NCI-H446 (cell line): ENCODE measurements at regions not wholly inside any gene's neighbourhood (a gene's known extent, or its start where the extent isn't known, plus 50 kb on each side); places are given as distances from the start of the nearest gene placed in this dataset.
A peak's percentile ranks its signal among the peaks of the same experiment; 100 is the strongest.
"Not testable (repeated sequence)": the region's sequence is repeated elsewhere in the genome, so short reads cannot be mapped to it uniquely, and the experiment has no call there.

ENCODE experiments used
- DNase-seq, 2 experiments: peaks; one replicate each; lab custom pipeline; 2025; lab: John Stamatoyannopoulos, UW

DNA sequence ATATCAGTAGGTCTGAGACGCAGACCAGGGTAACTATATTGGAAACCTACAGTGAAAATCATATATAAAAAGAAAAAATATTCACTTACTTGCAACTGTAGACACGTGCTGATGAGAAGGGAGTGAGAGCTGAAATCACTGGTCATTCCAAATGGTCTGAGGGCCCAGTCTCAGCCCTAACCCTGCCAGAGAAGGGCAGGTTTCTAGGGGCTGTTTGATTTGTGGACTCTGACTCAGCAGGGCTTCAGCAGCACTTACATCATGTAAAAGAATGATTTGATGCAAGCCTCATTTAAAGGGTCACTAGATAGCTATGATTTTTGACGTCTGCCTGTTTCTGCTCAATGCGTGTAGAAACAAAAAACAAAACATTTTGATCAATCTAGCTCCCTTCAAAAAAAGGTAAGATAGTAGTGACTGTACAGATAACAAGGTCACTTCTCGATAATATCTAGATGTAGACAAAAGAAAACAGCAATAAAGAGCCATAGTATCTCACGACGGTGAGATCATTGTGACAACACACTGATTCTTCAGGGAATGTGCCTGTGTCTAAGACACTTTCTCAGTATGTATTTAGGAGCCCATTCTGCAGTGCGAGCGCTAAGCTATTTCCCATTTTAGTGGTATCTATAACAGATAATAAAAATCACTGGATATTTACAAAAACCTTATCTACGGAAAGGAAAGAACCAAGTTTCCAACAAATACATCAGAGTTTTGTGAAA lies 307.2 kb downstream of the HIVEP2 start:
- no peak for DNase-seq

DNA sequence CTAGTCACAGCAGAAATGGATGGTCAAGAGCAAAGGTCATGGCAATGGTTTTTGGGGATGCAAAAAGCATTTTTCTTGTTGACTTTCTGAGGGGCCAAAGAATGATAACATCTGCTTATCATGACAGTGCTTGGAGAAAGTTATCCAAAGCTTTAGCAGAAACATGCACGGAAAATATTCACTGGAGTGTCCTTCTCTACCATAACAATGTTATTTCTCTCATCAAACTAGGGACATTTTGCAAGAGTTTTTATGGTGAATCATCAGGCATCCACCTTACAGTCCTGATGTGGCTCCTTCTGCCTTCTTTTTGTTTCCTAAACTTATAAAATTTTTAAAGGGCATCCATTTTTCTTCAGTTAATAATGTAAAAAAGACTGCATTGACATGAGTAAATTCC lies 302.3 kb downstream of the HIVEP2 start:
- DNase-seq, result no peak

- DNase-seq, result no peak
Measured at GRCh38 chr6:142644866-142645265, 300.1 kb downstream of the HIVEP2 start.

- DNase-seq, result no peak
Measured at GRCh38 chr6:142645663-142646062, 299.3 kb downstream of the HIVEP2 start.

DNA sequence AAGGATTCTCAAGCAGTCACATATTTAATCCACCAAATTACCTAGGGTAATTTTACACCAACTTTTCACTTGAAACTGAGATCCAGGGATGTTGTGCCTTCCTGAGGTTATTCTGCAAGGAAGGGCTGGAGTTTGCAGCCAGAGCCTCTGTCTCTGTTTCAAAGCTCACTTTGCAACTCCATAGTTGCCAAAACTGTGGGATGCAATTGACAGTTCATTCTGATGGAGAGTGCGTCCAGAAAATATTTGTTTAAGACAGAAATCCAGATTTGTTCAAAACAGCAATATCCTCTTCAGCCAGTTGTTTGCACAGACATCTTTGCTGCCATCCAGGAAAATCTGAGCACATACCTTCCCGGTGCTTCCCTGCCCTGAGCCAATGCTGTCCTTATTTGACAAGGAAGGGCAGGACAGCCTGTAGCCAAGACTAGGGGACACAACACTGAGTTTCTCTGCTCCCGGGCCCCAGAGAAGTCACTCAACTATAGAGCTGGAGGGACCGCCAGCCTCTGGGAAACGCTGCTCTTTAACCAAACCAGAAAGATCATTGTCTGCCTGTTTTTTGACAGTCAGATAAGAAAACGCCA lies 297.4 kb downstream of the HIVEP2 start:
- no peak for DNase-seq

DNA sequence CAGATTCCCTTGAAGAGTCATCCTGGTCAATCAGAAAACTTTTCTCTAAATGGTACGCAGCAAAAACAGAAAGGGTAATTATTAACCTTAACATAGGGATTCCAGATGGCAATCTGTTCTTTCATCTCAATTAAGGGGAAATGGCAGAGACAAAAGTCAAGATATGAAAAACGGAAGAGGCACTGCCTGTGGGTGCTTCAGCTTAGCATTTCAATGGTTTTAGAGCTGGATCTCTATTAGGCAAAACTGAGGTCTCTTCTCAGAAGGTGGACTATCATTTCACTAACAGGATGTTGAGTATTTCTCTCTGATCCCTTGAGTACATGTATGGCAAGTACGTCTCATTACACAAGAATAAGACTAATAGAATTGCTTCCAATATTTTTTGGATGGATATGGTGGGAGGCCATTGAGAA lies 296.9 kb downstream of the HIVEP2 start:
- DNase-seq, result no peak

GRCh38 chr6:142648526-142648925 lies 296.4 kb downstream of the HIVEP2 start:
- no peak for DNase-seq

- not testable (repeated sequence) for DNase-seq
Measured at GRCh38 chr6:142649438-142650234, 295.3 kb downstream of the HIVEP2 start.

DNA sequence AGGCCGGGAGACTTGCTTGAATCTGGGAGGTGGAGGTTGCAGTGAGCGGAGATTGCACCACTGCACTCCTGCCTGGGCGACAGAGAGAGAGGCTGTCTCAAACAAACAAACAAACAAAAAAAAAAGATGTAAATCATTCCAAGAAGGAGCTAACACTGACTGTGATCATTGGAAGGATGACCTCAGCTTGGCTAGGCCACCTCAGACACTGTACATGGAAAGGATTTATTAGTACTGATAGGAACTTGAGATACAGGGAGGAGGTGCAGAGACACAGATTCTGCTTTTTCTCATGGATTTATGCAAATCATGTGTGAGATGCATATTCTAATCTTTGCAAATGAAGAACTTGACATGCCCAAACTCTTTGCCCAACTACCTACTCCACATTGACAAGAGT lies 293.6 kb downstream of the HIVEP2 start:
- no peak for DNase-seq

- DNase-seq, result no peak
Measured at GRCh38 chr6:142653710-142654420, 291.1 kb downstream of the HIVEP2 start.

DNA sequence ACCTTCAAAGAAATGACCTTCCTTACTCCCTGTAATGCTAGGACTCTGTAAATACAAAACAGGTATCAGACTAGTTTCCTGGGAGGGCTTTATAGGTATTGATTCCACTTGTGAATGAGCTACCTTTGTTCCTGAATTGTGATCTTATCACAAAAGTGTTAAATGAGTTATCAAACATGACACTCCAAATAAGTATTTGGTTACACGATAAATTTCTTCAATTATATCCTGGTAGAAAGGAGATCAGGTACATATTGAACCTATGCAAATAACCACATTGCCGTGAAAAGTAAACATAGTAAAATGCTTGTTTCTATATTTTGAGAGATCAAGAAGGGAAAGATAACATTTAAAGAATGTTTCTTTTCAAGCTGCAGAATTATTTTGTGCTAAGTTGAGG lies 285.3 kb downstream of the HIVEP2 start:
- DNase-seq, result no peak

- no peak for DNase-seq
Measured at GRCh38 chr6:142665393-142665792, 279.6 kb downstream of the HIVEP2 start.

DNA sequence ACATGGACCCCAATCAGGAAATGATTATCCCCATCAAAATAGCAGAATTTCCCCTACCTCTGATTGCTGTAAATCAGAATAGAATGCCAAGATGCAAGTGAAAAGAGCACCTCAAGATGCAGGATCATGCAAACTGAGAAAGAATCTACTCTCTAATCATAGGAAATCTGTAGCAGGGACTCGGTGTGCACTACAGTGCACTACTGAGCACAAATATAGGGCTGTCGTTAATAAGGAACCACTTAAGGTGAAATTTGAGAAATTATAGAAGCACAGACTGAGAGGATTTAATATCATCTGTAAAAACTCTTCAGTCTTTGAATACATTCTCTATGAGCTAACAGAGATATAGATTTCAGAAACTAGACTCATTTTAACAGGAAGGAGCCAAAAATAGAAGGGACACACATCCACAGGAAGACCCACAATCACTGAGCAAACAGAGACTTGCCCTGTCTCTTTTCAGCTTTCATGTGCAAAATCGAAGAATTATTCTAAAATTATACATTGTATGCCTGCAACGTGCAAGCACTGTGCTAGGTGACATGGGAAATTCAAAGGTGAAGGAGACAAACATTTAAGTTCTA lies 278.3 kb downstream of the HIVEP2 start:
- DNase-seq, result no peak

GRCh38 chr6:142669471-142670351 lies 275.3 kb downstream of the HIVEP2 start:
- DNase-seq, result no peak

GRCh38 chr6:142671791-142672190 lies 273.2 kb downstream of the HIVEP2 start:
- DNase-seq, result peak in 1 of 2 experiments; percentile 6

DNA sequence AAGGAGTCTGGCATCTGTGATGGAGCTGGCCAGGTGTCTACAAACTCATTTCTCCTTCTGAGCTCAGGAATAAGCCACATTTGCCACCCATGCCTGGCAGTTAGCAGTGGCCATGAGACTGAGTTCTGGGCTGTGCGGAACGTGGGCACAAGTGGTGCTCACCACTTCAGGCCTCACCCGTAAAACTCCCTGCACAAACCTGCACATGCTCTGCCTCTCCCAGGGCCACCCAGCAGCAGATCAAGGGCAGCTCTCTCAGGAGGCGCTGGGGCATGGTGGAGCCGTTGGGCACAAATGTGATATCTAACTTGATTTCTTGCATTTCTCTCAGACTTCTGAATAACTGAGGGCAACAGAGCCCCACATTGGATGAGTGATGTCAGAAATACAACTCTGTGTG lies 269.5 kb downstream of the HIVEP2 start:
- DNase-seq, result no peak

- DNase-seq, result no peak
Measured at GRCh38 chr6:142676027-142676443, 268.9 kb downstream of the HIVEP2 start.

DNA sequence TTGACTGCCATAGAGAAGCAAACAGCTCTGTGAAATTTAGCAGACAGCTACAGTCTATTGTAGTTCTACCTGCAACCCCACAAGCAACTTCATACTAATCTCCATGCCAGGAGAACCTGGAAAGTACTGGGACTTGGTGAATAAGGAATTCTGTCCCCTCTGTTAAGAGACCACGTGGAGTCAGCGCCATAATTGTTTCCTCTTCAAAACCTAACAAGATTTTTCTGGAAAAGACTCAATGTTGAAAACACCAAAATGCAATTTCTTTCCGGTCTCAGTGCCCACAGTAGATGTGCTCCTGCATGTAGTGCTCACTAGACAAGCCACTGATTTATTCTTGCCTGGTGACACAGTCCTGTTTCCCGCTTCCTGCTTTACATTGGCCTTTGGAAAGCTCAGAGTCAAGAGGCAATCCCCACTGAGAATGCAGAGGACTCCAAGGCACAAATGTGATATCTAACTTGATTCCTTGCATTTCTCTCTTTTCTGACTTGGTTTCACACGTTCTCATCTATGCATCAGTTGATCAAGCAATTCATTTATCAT lies 268.3 kb downstream of the HIVEP2 start:
- DNase-seq, result no peak

GRCh38 chr6:142679907-142680700 lies 264.9 kb downstream of the HIVEP2 start:
- DNase-seq, result peak in 1 of 2 experiments; percentile 25

DNA sequence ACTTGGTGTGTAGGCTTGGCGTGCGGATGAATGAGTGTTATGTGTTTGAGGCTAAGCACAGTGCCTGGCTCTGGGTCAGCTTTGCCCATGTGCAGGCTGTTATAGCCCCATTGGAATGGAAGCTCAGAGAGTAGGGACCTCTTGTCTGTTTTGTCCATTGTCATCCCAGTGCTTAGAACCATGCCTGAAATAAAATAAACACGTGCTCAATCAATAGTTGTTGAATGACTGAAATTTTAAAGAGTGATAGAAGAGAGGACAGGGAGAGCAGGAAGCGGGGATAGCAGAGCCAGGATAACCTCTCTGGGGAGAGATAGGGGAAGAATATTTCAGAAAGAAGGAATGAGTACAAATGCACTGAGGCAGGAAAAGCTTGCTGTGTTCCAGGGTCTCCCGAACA lies 263.9 kb downstream of the HIVEP2 start:
- DNase-seq, result no peak
